HG03342 (cell line): ENCODE measurements at regions not wholly inside any gene's neighbourhood (a gene's known extent, or its start where the extent isn't known, plus 50 kb on each side); places are given as distances from the start of the nearest gene placed in this dataset.

Source experiments
- ATAC-seq: cut with Tn5 transposase; IDR thresholded peaks from one replicate; pipeline ENCODE4 v1.9.1; 2021; ENCODE audit warnings: mild to moderate bottlenecking, moderate library complexity; ENCODE audit not compliant: unreplicated experiment

DNA sequence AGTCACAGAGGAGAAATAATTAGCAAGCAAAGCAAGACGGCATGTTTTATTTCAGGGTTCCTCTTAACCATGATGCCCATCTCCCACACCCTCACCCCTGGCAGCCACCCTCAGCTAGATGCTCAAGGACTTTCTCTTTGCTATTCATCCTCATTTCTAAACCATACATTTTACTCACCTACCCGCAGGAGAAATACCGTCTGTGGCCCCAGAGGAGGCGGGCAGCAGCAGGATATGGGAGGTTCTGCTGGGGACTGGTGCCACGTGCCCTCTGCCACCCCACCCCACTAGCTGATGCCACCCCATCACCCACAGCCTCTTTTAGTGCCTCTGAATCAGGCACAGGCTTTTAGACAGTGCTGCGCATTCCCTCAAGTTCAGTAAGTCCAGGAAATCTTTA lies 168.7 kb upstream of the ITGB1 start:
- no peak for ATAC-seq

DNA sequence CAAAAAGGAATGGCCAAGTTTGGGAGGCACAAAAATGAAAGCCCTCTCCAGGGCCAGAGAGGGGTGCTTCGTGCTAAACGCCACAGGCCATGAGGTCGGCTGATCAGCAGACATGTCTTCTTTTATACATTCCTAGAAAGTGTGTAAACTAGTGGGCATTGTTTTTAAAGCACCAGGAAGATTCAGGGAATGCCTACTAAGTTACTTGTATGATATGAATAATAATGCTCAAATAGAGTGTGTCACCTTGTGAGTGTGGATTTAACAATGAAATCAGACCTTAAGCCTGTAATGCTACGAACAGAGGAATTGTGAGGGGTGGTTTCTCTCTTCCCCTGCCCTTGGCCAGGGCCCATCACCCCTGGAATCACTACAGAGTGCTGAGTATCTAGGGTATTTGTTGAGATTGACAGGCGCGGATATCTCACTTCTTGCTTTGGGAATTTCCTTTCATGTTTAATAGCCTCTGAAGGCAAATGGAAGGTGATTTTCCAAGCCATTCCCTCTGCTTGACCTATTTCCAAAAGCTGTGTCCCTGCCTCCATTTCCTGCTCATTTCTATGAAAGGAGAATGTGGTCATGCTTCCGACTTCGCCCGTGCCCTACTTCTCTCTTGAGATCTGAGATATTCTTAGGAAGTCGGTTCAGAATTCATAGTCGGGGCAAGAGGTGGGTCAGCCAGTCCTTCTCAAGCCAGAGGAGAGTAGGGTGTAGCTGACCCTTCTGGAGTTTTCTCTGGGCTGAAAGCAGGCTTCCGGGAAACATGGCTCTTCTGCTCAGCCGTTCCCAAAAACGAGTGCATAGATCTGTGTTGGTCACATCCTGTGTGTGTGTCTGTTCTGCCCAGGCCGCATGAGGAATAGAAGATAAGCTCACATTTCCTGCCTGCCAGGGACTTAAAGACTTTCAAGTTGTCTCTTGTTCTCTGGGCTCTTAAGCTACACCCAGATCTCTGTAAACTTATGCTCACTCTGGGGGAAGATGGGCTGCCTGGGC lies 167.8 kb upstream of the ITGB1 start:
- ATAC-seq: no peak

DNA sequence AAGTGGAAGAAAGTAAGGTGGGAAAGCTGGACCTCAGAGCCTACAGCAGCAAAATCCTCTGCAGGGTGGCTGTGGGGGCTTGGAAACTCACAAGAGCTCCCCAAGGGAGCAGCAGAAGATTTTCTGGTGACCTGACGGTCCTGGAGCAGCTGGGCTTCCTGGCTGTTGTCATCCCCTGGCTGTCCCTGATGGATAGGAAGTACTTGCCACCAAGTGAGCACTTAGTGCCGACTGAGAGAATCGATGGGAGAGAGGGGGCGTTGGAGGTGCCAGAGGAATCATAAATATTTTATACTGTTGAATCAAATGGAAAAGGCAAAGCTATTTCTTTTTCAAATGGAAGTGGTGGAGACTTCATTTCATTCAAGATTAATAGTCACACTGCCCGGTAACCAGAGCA lies 167.1 kb upstream of the ITGB1 start:
- no peak for ATAC-seq

DNA sequence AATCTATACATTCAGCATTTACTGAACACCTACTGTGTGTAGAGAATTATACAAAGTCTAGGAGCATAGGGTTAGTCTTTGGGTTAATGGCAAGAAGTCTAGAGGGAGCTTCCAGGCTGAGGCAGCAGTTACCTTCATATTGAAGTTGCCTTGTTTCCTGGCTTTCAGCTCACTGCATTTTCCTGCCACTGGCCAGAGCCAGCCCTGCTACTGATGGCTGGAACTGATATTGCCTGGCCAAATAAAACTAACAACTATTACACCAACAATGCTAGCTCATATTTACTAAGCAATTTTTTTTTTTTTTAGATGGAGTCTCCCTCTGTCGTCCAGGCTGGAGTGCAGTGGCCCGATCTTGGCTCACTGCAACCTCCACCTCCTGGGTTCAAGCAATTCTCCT lies 165.7 kb upstream of the ITGB1 start:
- no peak for ATAC-seq

DNA sequence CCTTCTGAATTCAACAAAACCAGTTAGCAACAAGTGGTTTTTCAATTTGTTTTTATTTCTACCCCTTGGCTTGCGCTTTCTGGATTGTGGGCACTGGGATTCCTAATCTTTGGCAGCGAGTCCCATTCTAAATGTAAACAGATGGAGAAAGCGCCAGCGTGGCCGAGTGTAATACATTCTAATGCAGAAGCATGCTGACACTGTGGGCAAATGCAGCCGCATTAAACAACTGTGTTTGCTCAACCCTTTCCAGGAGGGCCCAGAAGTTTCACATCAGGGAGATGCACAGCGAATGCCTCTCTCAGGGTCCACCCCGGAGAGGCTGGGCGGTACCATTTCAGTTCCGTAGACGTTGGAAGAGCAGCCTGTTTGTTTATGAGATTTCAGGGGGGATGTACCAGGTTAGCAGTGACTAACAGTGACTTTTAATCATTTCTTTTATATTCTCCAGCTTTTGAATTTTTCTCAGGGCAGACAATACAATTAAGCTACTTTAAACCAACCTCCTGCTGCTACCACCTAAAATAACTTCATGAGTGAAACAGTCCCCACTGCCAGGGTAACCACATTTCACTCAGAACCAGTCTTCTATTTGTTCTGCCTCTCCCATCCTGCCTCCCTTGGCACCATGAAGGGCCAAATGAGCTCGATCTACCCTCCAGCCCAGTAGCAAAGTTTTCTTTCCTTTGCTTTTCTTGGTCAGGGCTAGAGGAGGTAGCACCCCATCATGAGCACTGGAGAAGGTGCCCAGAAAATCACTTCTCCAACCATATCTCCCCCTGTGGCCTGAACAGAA lies 164.2 kb upstream of the ITGB1 start:
- ATAC-seq: no peak

DNA sequence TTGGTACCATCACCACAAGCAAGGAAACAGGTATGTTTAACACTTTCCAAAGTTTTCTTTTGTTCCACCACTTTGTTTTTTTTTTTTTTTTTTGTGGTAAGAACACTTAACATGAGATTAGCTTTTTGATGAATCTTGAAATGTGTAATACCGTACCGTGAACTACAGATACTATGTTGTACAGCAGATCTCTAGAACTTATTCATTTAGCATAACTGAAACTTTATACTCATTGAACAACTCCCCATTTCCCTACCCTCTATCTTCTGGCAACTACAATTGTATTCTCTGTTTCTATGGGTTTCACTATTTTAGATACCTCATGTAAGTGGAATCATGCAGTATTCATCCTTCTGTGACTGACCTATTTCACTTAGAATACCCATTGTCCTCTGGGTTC lies 162.7 kb upstream of the ITGB1 start:
- ATAC-seq: no peak

DNA sequence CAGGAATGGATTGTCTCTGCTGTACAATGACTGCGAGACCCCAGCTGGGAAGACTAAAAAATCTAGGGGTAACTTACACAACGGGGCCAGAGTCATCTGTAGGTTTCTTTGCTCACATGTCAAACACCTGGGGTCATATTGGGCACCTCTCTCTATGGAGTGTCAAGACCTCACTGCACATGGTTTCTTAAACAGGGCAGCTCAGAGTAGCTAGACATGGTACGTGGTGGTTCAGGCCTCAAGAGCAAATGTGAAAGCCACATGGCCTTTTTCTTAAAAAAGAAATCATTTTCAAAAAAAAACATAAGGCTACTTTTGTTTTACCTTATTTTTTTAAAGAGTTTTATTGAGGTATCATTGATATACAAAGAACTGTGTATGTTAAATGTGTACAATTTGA lies 162.2 kb upstream of the ITGB1 start:
- ATAC-seq: no peak

DNA sequence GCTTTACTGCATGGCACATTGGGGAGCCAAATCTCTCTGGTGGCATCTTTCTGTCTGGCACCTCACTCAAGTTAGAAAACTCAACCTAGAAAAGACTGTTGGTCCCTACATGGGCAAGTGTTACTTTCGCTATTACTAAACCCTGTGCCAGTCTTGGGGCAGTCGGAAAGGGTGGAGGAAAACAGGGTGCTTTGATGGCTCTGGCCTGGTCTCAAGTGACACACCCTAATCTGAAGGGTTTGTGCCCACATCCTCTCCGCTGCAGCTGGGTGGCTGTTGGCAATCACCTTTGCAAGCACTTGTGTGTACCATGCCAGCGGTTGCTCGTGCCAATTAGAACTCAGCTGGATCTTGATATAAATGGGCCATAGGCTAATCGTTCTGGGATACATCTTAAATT lies 159.8 kb upstream of the ITGB1 start:
- no peak for ATAC-seq

DNA sequence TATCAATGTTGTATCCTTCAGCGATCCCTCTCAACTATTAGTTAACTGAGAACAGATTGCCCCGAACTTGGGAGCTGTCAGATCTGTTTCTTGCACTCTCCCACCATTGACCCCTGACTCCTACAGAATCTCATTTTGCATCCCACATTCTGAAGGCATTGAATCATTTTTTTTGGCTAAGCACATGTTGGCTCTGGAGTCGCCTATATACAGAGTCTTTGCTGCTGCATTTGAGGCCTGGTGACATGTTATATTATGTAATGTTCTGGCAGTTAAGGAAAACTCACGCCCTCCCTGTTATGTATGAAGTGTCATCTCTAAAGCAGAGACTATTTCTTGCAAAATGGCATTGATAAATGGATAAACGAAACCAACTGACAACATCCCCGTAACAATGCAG lies 159.2 kb upstream of the ITGB1 start:
- ATAC-seq: no peak

DNA sequence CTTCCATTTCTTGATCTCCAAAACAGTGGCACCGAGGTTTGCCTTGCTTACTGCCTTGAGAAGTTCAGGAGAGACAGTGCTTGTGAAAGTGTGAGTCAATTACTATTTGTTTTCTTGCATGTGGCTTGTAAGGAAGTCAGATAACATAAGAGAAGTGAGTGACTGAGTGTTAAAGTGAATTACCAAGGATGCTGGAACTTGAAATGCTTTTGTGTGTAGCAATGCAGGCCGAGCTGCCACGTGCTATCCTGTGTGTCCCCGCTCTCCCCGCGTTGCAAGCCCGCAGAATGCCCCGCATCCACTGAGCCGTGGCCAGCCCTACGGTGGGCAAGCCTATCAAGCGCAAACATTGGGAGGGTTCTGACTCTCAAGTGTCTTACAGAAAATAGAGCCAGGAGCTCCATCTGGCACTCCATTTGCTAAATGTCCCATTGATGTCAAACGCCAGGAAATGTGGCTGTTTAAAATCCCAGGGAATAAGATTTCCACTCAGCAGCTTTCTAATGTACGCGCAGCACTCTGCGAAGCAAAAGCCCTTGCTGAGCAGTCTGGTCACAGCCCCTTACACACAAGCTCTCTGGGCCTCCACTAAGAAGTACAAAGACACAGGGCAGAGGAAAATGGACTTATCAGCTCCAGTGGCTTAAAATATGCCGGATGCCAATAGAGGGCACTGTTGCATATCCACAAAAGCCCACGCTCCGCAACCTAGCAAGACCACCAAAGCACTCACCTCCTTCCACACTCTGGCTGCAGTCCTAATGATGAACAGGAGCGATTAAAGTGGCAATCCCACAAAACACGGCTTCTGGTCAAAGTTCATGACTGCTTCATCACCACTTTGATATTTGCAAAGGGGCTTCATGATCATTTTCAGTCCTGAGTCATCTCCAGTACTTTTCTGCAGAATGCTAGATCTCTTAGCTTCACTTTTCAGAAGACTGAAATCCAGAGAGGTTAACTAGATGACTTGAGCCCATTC lies 158.0 kb upstream of the ITGB1 start:
- no peak for ATAC-seq

DNA sequence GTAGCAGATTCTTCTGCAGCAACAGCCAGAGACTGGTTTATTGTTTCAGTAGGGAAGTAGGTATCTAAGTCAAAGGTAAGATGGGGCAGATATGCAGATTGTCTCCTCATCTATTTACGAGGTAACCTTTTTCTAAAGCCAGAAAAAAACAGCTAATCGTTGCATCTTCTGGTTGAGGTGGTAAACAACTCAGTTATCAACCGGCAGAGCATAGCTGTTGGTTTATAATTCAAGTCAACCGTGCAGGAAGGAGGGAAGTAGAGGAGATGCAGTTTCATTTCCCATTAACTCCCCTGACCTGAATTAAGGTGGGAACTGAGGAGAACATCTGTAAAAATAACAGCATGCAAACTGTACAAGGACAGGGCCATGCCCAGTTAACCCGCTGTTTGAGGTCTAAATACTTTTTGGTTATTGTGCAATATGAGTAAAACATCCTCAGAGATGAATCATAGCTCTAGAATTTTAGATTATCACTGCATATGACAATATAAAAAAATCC lies 156.5 kb upstream of the ITGB1 start:
- no peak for ATAC-seq

DNA sequence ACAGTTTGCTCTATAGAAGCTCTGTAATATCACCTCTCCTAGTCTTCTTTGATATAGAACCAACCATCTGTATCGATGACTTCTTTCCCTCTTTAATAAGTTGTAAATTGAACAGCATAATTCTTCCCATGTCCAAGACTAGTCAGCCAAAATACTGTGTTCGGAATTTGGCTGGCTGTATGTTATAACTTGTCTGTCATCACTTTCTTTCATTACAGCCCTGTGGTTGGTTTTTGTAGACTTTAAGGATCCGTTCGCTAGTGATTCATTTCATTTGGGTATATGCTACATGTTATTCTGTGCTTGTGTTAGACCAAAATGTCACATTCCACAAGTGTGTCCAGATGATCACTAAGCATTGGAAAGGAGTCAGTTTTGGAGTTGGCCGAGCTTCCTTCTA lies 155.4 kb upstream of the ITGB1 start:
- ATAC-seq: no peak

DNA sequence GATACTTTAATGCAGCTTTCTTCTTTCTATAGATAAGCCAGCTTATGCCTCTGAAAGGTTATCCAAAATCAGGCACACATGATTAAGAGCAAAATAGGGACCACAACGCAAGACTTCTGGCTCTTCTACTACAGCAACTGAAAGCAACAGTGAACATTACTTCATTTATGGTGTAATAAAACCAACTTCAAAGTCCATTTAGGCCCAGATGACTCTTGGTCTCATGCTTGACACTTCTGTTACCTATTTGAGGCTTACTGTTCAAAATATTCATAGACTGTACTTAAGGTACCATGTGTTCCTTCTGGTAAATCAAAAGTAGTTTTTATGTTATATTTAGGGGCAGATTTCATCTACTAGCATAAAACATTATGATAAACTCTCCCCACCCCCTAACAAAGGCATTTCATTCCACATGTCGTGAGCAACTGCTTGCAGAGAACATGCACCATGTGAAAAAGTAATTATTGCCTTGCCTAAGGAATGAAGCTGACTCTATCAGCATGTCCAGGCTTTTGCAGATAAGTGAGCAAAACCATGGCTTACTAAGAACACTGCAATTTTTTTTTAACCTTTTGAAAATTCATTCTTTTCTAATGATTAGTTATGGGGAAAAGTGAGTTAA lies 154.9 kb upstream of the ITGB1 start:
- ATAC-seq: no peak

DNA sequence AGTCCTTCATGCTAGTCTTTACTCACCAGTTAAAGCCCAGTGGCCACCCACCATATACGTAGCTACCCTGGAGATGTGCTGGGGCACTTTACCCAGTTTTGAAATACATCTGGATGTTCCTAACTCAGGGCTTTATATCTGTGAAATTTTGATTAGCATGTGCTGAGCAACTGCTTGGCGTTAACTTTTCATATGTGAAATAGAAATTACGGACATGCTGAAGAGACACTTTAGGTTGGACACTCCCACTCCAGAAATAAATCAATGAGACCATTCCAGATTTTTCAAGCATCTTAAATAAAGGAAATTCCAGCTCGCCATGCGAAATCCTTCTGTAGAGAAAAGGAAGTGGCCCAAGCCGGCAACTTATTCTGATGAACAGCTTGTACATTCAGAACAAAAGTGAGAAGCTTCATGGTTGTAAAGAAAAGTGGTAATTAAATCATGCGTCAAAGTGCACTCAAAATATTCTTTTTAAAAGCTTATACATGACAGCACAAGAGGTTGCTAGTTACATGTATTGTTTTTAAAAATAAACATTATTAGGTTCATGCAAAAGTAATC lies 153.5 kb upstream of the ITGB1 start:
- ATAC-seq: no peak

DNA sequence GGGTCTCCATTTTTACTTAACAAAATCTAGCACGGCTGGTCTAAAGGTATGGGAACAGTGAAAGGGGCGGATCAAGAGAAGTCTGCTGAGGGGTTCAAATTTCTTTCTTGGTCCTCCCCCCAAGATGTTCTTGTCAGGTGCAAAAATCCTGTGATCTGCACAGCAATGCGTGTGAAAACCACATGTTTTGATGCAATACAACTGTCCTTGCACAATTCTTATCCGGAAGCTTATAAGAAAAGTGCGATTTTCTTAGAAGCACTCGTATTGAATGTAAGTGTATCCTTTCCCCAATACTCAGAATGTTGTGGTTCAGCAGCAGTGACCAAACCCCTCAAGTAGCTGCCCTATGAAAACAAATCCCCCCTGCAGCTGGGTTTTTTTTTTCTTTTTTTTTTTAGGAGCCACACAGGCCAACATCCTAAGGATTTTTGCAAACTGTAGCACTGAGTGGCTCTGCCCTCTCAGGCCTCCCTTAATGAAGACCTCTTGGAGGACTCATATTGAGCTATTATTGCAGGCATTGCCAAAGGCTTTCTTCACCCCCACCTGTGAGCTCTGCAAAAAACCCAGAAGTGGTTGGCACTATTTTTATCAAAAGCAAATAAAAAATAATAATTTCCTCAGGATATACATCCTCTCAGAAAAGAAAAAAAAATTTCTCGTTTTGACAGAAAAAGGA lies 151.9 kb upstream of the ITGB1 start:
- no peak for ATAC-seq

DNA sequence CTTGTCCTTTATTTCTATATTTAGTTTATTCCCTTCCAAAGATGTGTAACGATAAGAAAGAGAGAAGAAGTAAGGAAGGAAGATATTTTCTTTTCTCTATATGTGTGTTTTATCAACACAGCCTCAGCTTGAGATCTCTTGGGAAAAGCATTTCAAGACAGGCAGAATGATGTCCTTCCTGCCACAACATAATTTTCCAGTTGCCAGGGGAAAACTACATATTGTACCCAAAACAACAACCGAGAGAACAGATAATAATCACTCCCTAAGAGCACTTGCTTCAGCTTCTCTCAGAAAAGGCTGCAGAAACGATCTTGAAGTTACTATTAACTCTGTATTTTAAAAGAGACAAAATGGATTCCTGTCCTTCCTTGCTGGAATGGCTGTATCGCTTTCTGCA lies 151.4 kb upstream of the ITGB1 start:
- ATAC-seq: no peak

DNA sequence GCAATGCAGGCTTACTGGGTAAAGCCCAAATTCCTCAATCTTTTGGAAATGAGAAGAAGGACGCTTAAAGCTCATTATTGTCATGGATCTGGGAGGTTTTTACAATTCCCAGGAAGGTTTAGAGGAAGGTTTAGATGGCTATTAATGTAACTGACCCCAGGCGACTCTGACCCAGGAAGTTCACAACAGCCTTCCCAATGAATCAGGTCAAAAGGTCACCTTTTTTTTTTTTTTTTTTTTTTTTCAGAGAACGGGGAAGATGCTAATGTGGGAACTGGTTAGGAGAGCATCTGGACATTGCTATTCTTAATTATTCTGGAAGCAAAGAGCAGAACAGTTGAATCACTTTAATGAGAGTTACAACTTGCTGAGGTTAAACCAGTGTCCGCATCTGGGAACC lies 149.9 kb upstream of the ITGB1 start:
- ATAC-seq: no peak

DNA sequence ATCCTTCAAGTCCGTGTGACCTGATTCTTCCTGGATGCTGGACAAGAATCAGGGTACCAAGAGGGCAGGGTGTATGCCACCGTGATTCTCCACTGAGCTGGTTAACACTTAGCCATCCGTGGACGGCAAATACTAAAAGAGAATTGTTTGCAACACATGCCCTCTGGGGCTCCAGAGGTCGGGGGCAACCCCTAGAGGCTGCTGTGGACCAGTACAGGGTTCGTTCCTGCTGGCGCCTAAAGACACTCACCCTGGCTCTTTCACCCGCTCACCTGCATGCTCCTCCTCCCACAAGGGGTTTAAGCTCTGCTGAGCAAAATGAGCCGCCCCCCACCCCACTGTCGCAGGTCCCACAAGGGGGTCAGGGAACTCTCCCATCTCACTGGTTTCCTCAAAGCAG lies 148.7 kb upstream of the ITGB1 start:
- ATAC-seq: no peak

DNA sequence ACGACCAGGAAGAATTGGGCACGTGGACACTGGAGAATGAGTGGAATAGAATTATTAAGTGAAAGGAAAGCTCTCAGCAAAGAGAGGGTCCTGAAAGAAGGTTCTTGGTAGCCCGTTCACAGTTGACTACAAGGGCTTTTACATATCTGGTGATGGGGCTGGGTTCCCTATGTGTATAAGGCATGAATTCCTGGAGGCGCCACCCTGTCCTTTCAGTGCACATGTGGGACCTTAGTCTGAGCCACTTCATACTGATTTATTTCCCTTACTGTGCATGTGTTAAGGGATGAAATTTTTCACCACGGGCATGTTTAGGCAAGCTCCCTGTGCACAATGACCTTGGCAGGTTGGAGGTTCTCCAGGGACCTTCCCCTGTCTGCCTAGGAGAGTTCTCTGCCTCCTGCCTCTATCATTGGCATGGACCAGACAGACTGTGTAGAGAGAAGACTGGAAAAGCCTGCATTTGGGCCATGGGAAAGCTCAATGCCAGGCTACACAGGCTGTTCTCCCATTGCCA lies 145.9 kb upstream of the ITGB1 start:
- no peak for ATAC-seq
